ENCODE measurements at regions not wholly inside any gene's neighbourhood (a gene's known extent, or its start where the extent isn't known, plus 50 kb on each side); places are given as distances from the start of the nearest gene placed in this dataset.

DNA sequence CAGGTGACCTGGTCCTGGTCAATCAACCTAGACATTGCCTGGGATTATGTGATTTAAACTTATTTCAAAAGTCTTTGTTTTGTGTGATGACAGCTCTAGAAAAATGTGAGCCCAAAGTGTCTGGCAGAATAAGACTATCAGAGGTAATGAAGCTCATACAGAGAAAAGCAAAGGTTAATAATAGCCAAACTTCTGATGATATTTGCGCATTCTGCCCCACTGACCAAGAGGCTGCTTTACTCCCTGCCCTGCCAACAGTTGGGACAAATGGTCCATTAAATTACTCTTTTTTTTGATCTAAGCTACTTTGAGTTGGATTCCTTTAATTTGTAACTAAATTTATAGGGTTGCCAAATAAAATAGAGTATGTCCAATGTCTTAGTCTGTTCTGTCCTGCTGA, 911.2 kb downstream of the MCTP2 start:
- no peak for TF ChIP-seq CTCF (IDR thresholded peaks at IDR 0.05)
- no peak for TF ChIP-seq POLR2A (IDR thresholded peaks at IDR 0.05)

All from uterus (tissue), 2 donors.